GM18508 (cell line): ENCODE measurements at regions not wholly inside any gene's neighbourhood (a gene's known extent, or its start where the extent isn't known, plus 50 kb on each side); places are given as distances from the start of the nearest gene placed in this dataset.
"Not testable (repeated sequence)": the region's sequence is repeated elsewhere in the genome, so short reads cannot be mapped to it uniquely, and the experiment has no call there.

Source experiments
- ATAC-seq: cut with Tn5 transposase; IDR thresholded peaks from one replicate; pipeline ENCODE4 v1.9.1; 2021; ENCODE audit warnings: moderate number of reproducible peaks; ENCODE audit not compliant: insufficient read depth, unreplicated experiment

DNA sequence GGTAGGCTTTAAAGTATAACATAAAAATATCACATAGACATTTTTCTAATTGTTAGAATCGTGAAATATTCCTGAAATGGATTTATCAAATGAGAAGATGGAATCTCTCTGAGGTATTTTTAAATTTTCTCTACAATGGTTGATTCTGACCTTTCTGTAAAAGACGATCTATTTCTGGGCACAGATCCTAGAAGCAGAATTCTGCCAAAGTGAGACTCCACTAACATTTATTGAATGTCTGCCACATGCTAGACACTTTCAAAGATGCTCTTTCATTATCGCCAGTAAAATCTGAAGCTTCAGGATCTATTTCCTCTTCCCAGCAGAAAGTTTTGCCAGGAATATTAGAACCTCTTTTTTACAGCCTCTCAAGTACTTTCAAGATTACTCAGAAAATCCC lies 64.1 kb upstream of the TMEM45B start:
- ATAC-seq, result no peak

DNA sequence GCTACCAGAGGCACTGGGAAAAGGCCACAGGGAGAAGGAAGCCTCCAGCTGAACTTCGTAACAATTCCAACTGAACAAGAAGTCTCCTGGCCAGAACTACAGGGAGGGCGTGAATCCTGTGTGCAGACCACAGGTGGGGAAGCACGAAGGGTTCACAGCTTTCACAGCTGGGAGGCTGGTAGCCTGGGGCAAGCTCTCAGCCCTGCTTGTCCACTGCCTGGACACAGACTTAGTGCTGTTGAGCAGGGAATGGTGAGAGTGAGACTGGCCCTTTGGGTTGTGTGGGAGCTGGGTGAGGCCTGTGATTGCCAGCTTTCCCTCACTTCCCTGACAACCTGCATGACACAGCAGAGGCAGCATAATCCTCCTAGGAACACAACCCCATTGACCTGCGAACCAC lies 52.1 kb upstream of the TMEM45B start:
- not testable (repeated sequence) for ATAC-seq

DNA sequence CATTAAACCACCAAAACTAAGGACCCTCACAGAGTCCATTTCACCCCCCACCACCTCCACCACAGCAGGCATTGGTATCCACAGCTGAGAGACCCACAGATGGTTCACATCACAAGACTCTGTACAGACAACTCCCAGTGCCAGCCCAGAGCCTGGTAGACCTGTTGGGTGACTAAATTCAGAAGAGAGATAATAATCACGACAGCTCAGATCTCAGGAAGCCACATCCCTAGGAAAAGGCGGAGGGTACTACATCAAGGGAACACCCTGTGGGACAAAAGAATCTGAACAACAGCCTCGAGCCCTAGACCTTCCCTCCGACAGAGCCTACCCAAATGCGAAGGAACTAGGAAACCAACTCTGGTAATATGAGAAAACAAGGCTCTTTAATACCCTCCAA lies 51.4 kb upstream of the TMEM45B start:
- ATAC-seq, result not testable (repeated sequence)
